Uterus (tissue), 3 donors: ENCODE measurements at regions not wholly inside any gene's neighbourhood (a gene's known extent, or its start where the extent isn't known, plus 50 kb on each side); places are given as distances from the start of the nearest gene placed in this dataset.
A peak's percentile ranks its signal among the peaks of the same experiment; 100 is the strongest.

Source experiments
- DNase-seq, 2 donors: peaks; one replicate each; pipeline ENCODE4 v3.0.0-alpha.2; 2019 to 2020
- H3K27ac ChIP-seq, 2 donors: fragments of 200-600 bp; sonication (generic); 1 replicate in 1 of 2; 2 replicates in 1 of 2; pipeline ENCODE4 v1.5.1; 2016 to 2018
- H3K27me3 ChIP-seq, 2 donors: fragments of 200-600 bp; sonication (generic); one replicate each; pipeline ENCODE4 v1.5.1; 2018 to 2019; ENCODE audit warnings: control low read depth in 1 of 2
- H3K36me3 ChIP-seq, 2 donors: fragments of 200-600 bp; sonication (generic); one replicate each; pipeline ENCODE4 v1.5.1; 2019; ENCODE audit warnings: control low read depth in 1 of 2
- H3K4me1 ChIP-seq, 2 donors: fragments of 200-600 bp; sonication (generic); one replicate each; pipeline ENCODE4 v1.5.1; 2018 to 2019; ENCODE audit warnings: control low read depth in 1 of 2
- H3K4me3 ChIP-seq, 2 donors: fragments of 200-600 bp; sonication (generic); 1 replicate in 1 of 2; 2 replicates in 1 of 2; pipeline ENCODE4 v1.5.1; 2018 to 2019; ENCODE audit warnings: mild to moderate bottlenecking in 1 of 2
- H3K9me3 ChIP-seq, 2 donors: fragments of 200-600 bp; sonication (generic); one replicate each; pipeline ENCODE4 v1.5.1; 2019; ENCODE audit warnings: control low read depth in 1 of 2
- CTCF ChIP-seq, 4 experiments: fragments of 200-600 bp in 2 of 4; fragments of 450-650 bp in 2 of 4; sonication (generic) in 2 of 4; IDR thresholded peaks; one replicate each; pipeline ENCODE4 v1.5.1; 2016 to 2019; ENCODE audit warnings: antibody characterized with exemption in 4 of 4, mild to moderate bottlenecking in 2 of 4, moderate library complexity in 1 of 4
- POLR2A ChIP-seq, 2 donors: fragments of 450-650 bp; IDR thresholded peaks; one replicate each; pipeline ENCODE4 v1.6.1; 2016; ENCODE audit warnings: antibody characterized with exemption in 2 of 2, mild to moderate bottlenecking in 1 of 2, moderate library complexity in 1 of 2
- intact Hi-C: fragments of 100-400 bp; cut with DNase I; formaldehyde crosslinking; loops from one replicate; pipeline ENCODE4 v1.15.1; 2023; ENCODE audit warnings: low total_unique reads
- donor health status: DM: yes; HTN: yes; CAD: no.

GRCh38 chr14:104244221-104245011, 106.0 kb downstream of the KIF26A start:
- no peak for DNase-seq
- TF ChIP-seq CTCF (IDR thresholded peaks at IDR 0.05) = no peak
- Histone ChIP-seq H3K36me3 (no peaks in the 10 kb centered on the region), H3K4me1 (no peaks in the 10 kb centered on the region), H3K27ac (no peak overlapping the region), H3K4me3 (no peak overlapping the region), H3K9me3 (no peaks in the 10 kb centered on the region), H3K27me3 (no peaks in the 10 kb centered on the region)
- intact Hi-C loops = no loop called here

- no peaks in the 10 kb centered on the region for H3K9me3 ChIP-seq
- no peaks in the 10 kb centered on the region for H3K27me3 ChIP-seq
- no peak overlapping the region for H3K4me3 ChIP-seq
- peak in 1 of 2 donors; percentile 5 for DNase-seq
- TF ChIP-seq CTCF (IDR thresholded peaks at IDR 0.05) (no peak), POLR2A (IDR thresholded peaks at IDR 0.05) (no peak)
- H3K36me3 ChIP-seq = no peaks in the 10 kb centered on the region
- intact Hi-C loops = no loop called here
- no peak overlapping the region for H3K27ac ChIP-seq
- H3K4me1 ChIP-seq = no peaks in the 10 kb centered on the region
These were observed 106.7 kb downstream of the KIF26A start for GRCh38 chr14:104245075-104245474.

- intact Hi-C loops = no loop called here
- Histone ChIP-seq H3K27ac (no peak overlapping the region), H3K36me3 (no peaks in the 10 kb centered on the region), H3K4me1 (no peaks in the 10 kb centered on the region), H3K4me3 (no peak overlapping the region), H3K27me3 (no peaks in the 10 kb centered on the region), H3K9me3 (no peaks in the 10 kb centered on the region)
- TF ChIP-seq POLR2A (IDR thresholded peaks at IDR 0.05) (no peak), CTCF (IDR thresholded peaks at IDR 0.05) (no peak)
- DNase-seq = no peak
These were observed 107.3 kb downstream of the KIF26A start for GRCh38 chr14:104245723-104246122.

GRCh38 chr14:104246401-104247335, 108.3 kb downstream of the KIF26A start:
- H3K36me3 ChIP-seq = no peaks in the 10 kb centered on the region

More at GRCh38 chr14:104246401-104247335, 108.3 kb downstream of the KIF26A start:
- no peaks in the 10 kb centered on the region for H3K4me1 ChIP-seq
- no peak overlapping the region for H3K4me3 ChIP-seq
- TF ChIP-seq POLR2A (IDR thresholded peaks at IDR 0.05) (no peak), CTCF (IDR thresholded peaks at IDR 0.05) (no peak)
- no peaks in the 10 kb centered on the region for H3K27me3 ChIP-seq
- no peaks in the 10 kb centered on the region for H3K9me3 ChIP-seq
- DNase-seq = peak in 1 of 2 donors; percentile 6
- intact Hi-C loops = no loop called here
- H3K27ac ChIP-seq = no peak overlapping the region
